RWPE2 (cell line): ENCODE measurements at regions not wholly inside any gene's neighbourhood (a gene's known extent, or its start where the extent isn't known, plus 50 kb on each side); places are given as distances from the start of the nearest gene placed in this dataset.

Experiments used
- ATAC-seq: fragments of 200-7000 bp; cut with Tn5 transposase; 3 replicates; pipeline ENCODE4 v1.9.1; 2021; ENCODE audit warnings: low read depth
- DNase-seq: peaks from one replicate; pipeline ENCODE4 v3.0.0-alpha.2; 2020; ENCODE audit warnings: low spot score
- H3K27ac ChIP-seq: fragments of 450-650 bp; 2 replicates; pipeline ENCODE4 v1.5.1; 2017; ENCODE audit warnings: mild to moderate bottlenecking; ENCODE audit not compliant: poor library complexity, severe bottlenecking
- H3K27me3 ChIP-seq: fragments of 250-450 bp; sonication (Bioruptor Pico); 2 replicates; pipeline ENCODE4 v1.5.1; 2021; ENCODE audit warnings: mild to moderate bottlenecking, moderate library complexity; ENCODE audit not compliant: insufficient read depth, poor library complexity, severe bottlenecking
- H3K36me3 ChIP-seq: fragments of 250-450 bp; sonication (Bioruptor Pico); 2 replicates; pipeline ENCODE4 v1.5.1; 2020; ENCODE audit warnings: low read depth, mild to moderate bottlenecking, moderate library complexity
- H3K4me1 ChIP-seq: fragments of 250-450 bp; sonication (Bioruptor Pico); 2 replicates; pipeline ENCODE4 v1.5.1; 2021; ENCODE audit warnings: mild to moderate bottlenecking, moderate library complexity; ENCODE audit not compliant: insufficient read depth, poor library complexity, severe bottlenecking
- H3K4me3 ChIP-seq: fragments of 250-450 bp; sonication (Bioruptor Pico); 2 replicates; pipeline ENCODE4 v1.5.1; 2021; ENCODE audit warnings: mild to moderate bottlenecking, moderate library complexity; ENCODE audit not compliant: severe bottlenecking
- H3K9me3 ChIP-seq: fragments of 250-450 bp; sonication (Bioruptor Pico); 2 replicates; pipeline ENCODE4 v1.5.1; 2021; ENCODE audit warnings: mild to moderate bottlenecking, moderate library complexity; ENCODE audit not compliant: severe bottlenecking
- TF ChIP-seq, protein P1 (sequence below): fragments of 450-650 bp; IDR thresholded peaks from one replicate; pipeline ENCODE4 v1.5.1; 2017; ENCODE audit warnings: mild to moderate bottlenecking, moderate library complexity; ENCODE audit not compliant: poor library complexity, severe bottlenecking

DNA sequence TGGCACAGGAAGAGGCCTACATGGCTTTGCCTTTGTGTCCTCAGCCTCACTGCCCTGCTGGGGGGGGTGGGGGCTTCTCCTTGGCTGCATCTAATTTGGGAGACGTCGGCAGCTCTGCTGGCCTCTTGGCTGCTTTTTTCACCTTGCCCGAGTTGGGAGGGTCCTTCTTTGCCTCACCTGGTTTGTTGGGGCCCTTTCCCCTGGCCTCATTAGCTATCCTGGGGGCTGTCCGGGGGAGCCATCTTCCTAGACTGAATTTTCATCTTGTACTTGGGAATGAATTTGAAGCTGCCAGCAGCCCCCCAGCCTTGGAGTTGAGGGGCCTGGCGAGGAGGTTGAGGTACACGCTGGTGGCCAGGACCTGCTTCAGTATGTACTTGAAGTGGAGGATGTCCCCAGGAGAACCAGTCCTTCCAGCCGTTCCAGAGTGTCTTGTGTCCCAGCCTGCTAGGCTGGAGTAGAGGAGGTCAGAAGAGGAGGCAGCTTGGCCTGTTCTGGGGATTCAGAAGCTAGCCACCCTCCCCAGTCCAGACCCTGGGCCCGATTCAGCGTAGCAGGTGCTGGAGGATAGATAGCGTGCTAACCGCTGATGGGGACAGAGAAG lies 70.7 kb upstream of the VASH1 start:
- ATAC-seq (no peak), DNase-seq (no peak)
- no peak overlapping the region for H3K27ac ChIP-seq
- H3K4me3 ChIP-seq = no peak overlapping the region
- no peaks in the 10 kb centered on the region for H3K4me1 ChIP-seq
- no peaks in the 10 kb centered on the region for H3K27me3 ChIP-seq
- H3K36me3 ChIP-seq = no peaks in the 10 kb centered on the region
- TF ChIP-seq, protein P1, sequence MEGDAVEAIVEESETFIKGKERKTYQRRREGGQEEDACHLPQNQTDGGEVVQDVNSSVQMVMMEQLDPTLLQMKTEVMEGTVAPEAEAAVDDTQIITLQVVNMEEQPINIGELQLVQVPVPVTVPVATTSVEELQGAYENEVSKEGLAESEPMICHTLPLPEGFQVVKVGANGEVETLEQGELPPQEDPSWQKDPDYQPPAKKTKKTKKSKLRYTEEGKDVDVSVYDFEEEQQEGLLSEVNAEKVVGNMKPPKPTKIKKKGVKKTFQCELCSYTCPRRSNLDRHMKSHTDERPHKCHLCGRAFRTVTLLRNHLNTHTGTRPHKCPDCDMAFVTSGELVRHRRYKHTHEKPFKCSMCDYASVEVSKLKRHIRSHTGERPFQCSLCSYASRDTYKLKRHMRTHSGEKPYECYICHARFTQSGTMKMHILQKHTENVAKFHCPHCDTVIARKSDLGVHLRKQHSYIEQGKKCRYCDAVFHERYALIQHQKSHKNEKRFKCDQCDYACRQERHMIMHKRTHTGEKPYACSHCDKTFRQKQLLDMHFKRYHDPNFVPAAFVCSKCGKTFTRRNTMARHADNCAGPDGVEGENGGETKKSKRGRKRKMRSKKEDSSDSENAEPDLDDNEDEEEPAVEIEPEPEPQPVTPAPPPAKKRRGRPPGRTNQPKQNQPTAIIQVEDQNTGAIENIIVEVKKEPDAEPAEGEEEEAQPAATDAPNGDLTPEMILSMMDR = no peak
- H3K9me3 ChIP-seq = no peaks in the 10 kb centered on the region

DNA sequence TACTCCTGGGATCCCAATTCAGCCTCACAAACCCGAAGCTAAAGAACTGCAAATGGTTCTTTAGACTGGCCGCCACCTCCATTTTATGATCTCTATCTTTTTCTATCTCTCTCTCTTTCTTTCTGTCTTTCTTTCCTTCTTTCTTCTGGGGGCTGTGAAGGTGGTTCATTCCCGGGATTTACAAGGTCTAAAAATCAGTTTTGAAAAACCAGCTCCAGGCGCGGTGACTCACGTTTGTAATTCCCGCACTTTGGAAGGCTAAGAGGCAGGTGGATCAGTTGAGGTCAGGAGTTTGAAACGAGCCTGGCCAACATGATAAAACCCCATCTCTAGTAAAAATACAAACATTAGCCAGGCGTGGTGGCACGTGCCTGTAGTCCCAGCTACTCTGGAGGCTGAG lies 67.2 kb upstream of the VASH1 start:
- Histone ChIP-seq H3K36me3 (no peaks in the 10 kb centered on the region), H3K27me3 (no peaks in the 10 kb centered on the region), H3K9me3 (no peaks in the 10 kb centered on the region), H3K4me3 (no peak overlapping the region), H3K27ac (no peak overlapping the region), H3K4me1 (no peaks in the 10 kb centered on the region)
- ATAC-seq = no peak
- TF ChIP-seq, protein P1 = no peak
- no peak for DNase-seq

DNA sequence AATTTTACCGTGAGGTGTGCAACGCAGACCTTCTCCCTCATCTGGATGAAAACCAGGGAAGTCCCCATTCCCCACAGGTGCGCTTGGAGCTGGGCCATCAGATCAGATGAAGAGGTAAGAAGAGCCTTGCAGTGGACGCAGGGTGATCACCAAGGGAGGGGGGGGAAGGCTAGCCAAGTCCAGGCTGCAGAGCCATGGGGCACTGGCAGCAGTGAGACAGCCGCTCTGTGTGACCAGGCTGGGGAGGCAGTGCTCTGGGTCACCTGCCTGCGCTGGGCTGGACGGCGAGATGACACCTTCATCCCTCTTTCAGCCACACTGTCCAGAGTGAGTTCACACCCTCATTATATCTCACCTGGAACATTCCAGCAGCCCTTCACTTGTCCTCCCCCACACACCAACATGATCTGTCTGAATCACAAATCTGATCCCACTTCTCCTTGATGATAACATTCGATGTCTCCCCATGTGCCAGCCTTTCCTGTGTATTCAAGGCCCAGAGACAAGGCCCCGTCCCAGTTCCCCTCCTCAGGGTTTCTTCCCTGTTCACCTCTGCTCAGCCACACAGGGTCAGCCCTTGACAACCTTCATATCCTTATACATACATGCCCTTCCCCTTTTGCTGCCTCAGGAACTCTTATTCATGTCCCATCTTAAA lies 65.9 kb upstream of the VASH1 start:
- H3K4me1 ChIP-seq = no peaks in the 10 kb centered on the region
- H3K36me3 ChIP-seq = no peaks in the 10 kb centered on the region
- H3K27ac ChIP-seq = no peak overlapping the region
- DNase-seq = no peak
- no peak for ATAC-seq
- H3K9me3 ChIP-seq = no peaks in the 10 kb centered on the region
- H3K4me3 ChIP-seq = no peak overlapping the region
- TF ChIP-seq, protein P1 = no peak
- no peaks in the 10 kb centered on the region for H3K27me3 ChIP-seq

- H3K27me3 ChIP-seq = no peaks in the 10 kb centered on the region
- no peak for DNase-seq
- H3K4me1 ChIP-seq = no peaks in the 10 kb centered on the region
- H3K4me3 ChIP-seq = no peak overlapping the region
- TF ChIP-seq, protein P1 = no peak
- no peaks in the 10 kb centered on the region for H3K9me3 ChIP-seq
- no peaks in the 10 kb centered on the region for H3K36me3 ChIP-seq
- no peak for ATAC-seq
- no peak overlapping the region for H3K27ac ChIP-seq
Observed at GRCh38 chr14:76696361-76696760, 64.9 kb upstream of the VASH1 start.

GRCh38 chr14:76696791-76697190 lies 64.5 kb upstream of the VASH1 start:
- Histone ChIP-seq H3K27me3 (no peaks in the 10 kb centered on the region), H3K27ac (no peak overlapping the region), H3K36me3 (no peaks in the 10 kb centered on the region), H3K9me3 (no peaks in the 10 kb centered on the region), H3K4me1 (no peaks in the 10 kb centered on the region), H3K4me3 (no peak overlapping the region)
- TF ChIP-seq, protein P1 = no peak
- ATAC-seq = no peak; the same call in 2 of the 3 replicates
- DNase-seq = no peak
